ENCODE measurements at regions not wholly inside any gene's neighbourhood (a gene's known extent, or its start where the extent isn't known, plus 50 kb on each side); places are given as distances from the start of the nearest gene placed in this dataset.

GRCh38 chr11:37695283-37695682, 1097.2 kb upstream of the RAG2 start:
- FAIRE-seq = no peak
- Histone ChIP-seq H3K4me3 (ENCODE audit: low read depth, low read length) (no peak overlapping the region), H3K36me3 (ENCODE audit: control insufficient read depth, insufficient read depth, low read length) (no peaks in the 10 kb centered on the region), H3K27me3 (ENCODE audit: control insufficient read depth, insufficient read depth, low read length) (no peaks in the 10 kb centered on the region)
- no peak for TF ChIP-seq CTCF (IDR thresholded peaks at IDR 0.05; ENCODE audit: insufficient read depth, low read length, severe bottlenecking)
- no peak for DNase-seq (ENCODE audit: low read depth)

GRCh38 chr11:37689951-37690350, 1091.9 kb upstream of the RAG2 start:
- FAIRE-seq (no peak), DNase-seq (ENCODE audit: low read depth) (no peak)
- H3K36me3 ChIP-seq (ENCODE audit: control insufficient read depth, insufficient read depth, low read length) = no peaks in the 10 kb centered on the region
- no peaks in the 10 kb centered on the region for H3K27me3 ChIP-seq (ENCODE audit: control insufficient read depth, insufficient read depth, low read length)
- no peak overlapping the region for H3K4me3 ChIP-seq (ENCODE audit: low read depth, low read length)
- TF ChIP-seq CTCF (IDR thresholded peaks at IDR 0.05; ENCODE audit: insufficient read depth, low read length, severe bottlenecking) = no peak

- no peak for DNase-seq (ENCODE audit: low read depth)
- no peaks in the 10 kb centered on the region for H3K27me3 ChIP-seq (ENCODE audit: control insufficient read depth, insufficient read depth, low read length)
- no peak overlapping the region for H3K4me3 ChIP-seq (ENCODE audit: low read depth, low read length)
- FAIRE-seq = no peak
- H3K36me3 ChIP-seq (ENCODE audit: control insufficient read depth, insufficient read depth, low read length) = no peaks in the 10 kb centered on the region
- TF ChIP-seq CTCF (IDR thresholded peaks at IDR 0.05; ENCODE audit: insufficient read depth, low read length, severe bottlenecking) = no peak
Observed at GRCh38 chr11:37688456-37688855, 1090.4 kb upstream of the RAG2 start.

- H3K36me3 ChIP-seq (ENCODE audit: control insufficient read depth, insufficient read depth, low read length) = no peaks in the 10 kb centered on the region
- TF ChIP-seq CTCF (IDR thresholded peaks at IDR 0.05; ENCODE audit: insufficient read depth, low read length, severe bottlenecking) = no peak
- no peak overlapping the region for H3K4me3 ChIP-seq (ENCODE audit: low read depth, low read length)
- no peak for DNase-seq (ENCODE audit: low read depth)
- no peaks in the 10 kb centered on the region for H3K27me3 ChIP-seq (ENCODE audit: control insufficient read depth, insufficient read depth, low read length)
- no peak for FAIRE-seq
Observed at GRCh38 chr11:37687130-37687529, 1089.1 kb upstream of the RAG2 start.

- TF ChIP-seq CTCF (IDR thresholded peaks at IDR 0.05; ENCODE audit: insufficient read depth, low read length, severe bottlenecking) = no peak
- no peak for DNase-seq (ENCODE audit: low read depth)
- H3K4me3 ChIP-seq (ENCODE audit: low read depth, low read length) = no peak overlapping the region
- no peaks in the 10 kb centered on the region for H3K36me3 ChIP-seq (ENCODE audit: control insufficient read depth, insufficient read depth, low read length)
- H3K27me3 ChIP-seq (ENCODE audit: control insufficient read depth, insufficient read depth, low read length) = no peaks in the 10 kb centered on the region
- FAIRE-seq = no peak
Observed at GRCh38 chr11:37671321-37671720, 1073.3 kb upstream of the RAG2 start.

- H3K36me3 ChIP-seq (ENCODE audit: control insufficient read depth, insufficient read depth, low read length) = no peaks in the 10 kb centered on the region
- H3K4me3 ChIP-seq (ENCODE audit: low read depth, low read length) = no peak overlapping the region
- no peak for TF ChIP-seq CTCF (IDR thresholded peaks at IDR 0.05; ENCODE audit: insufficient read depth, low read length, severe bottlenecking)
- H3K27me3 ChIP-seq (ENCODE audit: control insufficient read depth, insufficient read depth, low read length) = no peaks in the 10 kb centered on the region
- no peak for FAIRE-seq
- DNase-seq (ENCODE audit: low read depth) = no peak
Observed at GRCh38 chr11:37666960-37667359, 1068.9 kb upstream of the RAG2 start.

Data from bronchial epithelial cell (primary cell).